ENCODE measurements at regions not wholly inside any gene's neighbourhood (a gene's known extent, or its start where the extent isn't known, plus 50 kb on each side); places are given as distances from the start of the nearest gene placed in this dataset.

- Histone ChIP-seq H3K9me3 (no peaks in the 10 kb centered on the region), H3K27ac (no peak overlapping the region), H3K4me1 (no peaks in the 10 kb centered on the region), H3K4me3 (no peak overlapping the region), H3K4me2 (no peak overlapping the region)
- ATAC-seq, result no peak
- ChIA-PET POLR2A (no interaction called here), CTCF (no interaction called here)
- DNase-seq (ENCODE audit: low read depth in 1 of 2, low spot score in 1 of 2), result no peak
- no peak for TF ChIP-seq REST (IDR thresholded peaks at IDR 0.05)
- TF ChIP-seq MAX (IDR thresholded peaks at IDR 0.05), result no peak
- TF ChIP-seq EHMT2 (IDR thresholded peaks at IDR 0.05; ENCODE audit: low read depth), result no peak
- TF ChIP-seq ZC3H11A (IDR thresholded peaks at IDR 0.05), result no peak
- no peak for TF ChIP-seq RARB (CRISPR knock-in tag; IDR thresholded peaks at IDR 0.05)
- no peak for TF ChIP-seq EP300 (IDR thresholded peaks at IDR 0.05)
- no peak for TF ChIP-seq CBX8 (IDR thresholded peaks at IDR 0.05)
- TF ChIP-seq GATA3 (IDR thresholded peaks at IDR 0.05; ENCODE audit: borderline replicate concordance), result no peak
- TF ChIP-seq HOXA7 (CRISPR knock-in tag; IDR thresholded peaks at IDR 0.05), result no peak
- TF ChIP-seq HOXB13 (CRISPR knock-in tag; IDR thresholded peaks at IDR 0.05; ENCODE audit: low read depth), result no peak
- no peak for TF ChIP-seq NFE2L2 (conservative IDR thresholded peaks at IDR 0.05; ENCODE audit: low read length)
- TF ChIP-seq PHF8 (IDR thresholded peaks at IDR 0.05; ENCODE audit: borderline replicate concordance, low read depth), result no peak
- no peak for TF ChIP-seq USF2 (IDR thresholded peaks at IDR 0.05)
- TF ChIP-seq CBX2 (IDR thresholded peaks at IDR 0.05; ENCODE audit: borderline replicate concordance, low read depth), result no peak
- TF ChIP-seq ATOH8 (CRISPR knock-in tag; IDR thresholded peaks at IDR 0.05; ENCODE audit: low read depth), result no peak
- no peak for TF ChIP-seq FOXS1 (CRISPR knock-in tag; IDR thresholded peaks at IDR 0.05)
- FAIRE-seq, result no peak
- 54% methylated on average over 3 of the region's 7 CpGs for WGBS (ENCODE audit: missing lambda C conversion rate)
These were observed 491.6 kb upstream of the AADAT start for GRCh38 chr4:170581322-170581721.

GRCh38 chr4:170580651-170581050 is 490.9 kb upstream of the AADAT start:
- CTCF ChIA-PET, result no interaction called here
- no peak for FAIRE-seq

More at GRCh38 chr4:170580651-170581050, 490.9 kb upstream of the AADAT start:
- WGBS (ENCODE audit: missing lambda C conversion rate), result 17% methylated on average over 2 of the region's 2 CpGs
- Histone ChIP-seq H3K4me1 (no peaks in the 10 kb centered on the region), H3K27ac (no peak overlapping the region), H3K9me3 (no peaks in the 10 kb centered on the region), H3K4me2 (no peak overlapping the region), H3K4me3 (no peak overlapping the region)
- POLR2A ChIA-PET, result no interaction called here
- no peak for ATAC-seq
- TF ChIP-seq FOSB (CRISPR knock-in tag; IDR thresholded peaks at IDR 0.05) (no peak), EHMT2 (IDR thresholded peaks at IDR 0.05; ENCODE audit: low read depth) (no peak), CBX8 (IDR thresholded peaks at IDR 0.05) (no peak), JUN (IDR thresholded peaks at IDR 0.05) (no peak), JUNB (IDR thresholded peaks at IDR 0.05) (no peak), HOXB5 (CRISPR knock-in tag; IDR thresholded peaks at IDR 0.05) (no peak), KDM5A (IDR thresholded peaks at IDR 0.05) (no peak), EHF (CRISPR knock-in tag; IDR thresholded peaks at IDR 0.05) (no peak), BCL3 (IDR thresholded peaks at IDR 0.05) (no peak)
- DNase-seq (ENCODE audit: low read depth in 1 of 2, low spot score in 1 of 2), result no peak

Data from A549 (cell line).